ENCODE measurements at regions not wholly inside any gene's neighbourhood (a gene's known extent, or its start where the extent isn't known, plus 50 kb on each side); places are given as distances from the start of the nearest gene placed in this dataset.

DNA sequence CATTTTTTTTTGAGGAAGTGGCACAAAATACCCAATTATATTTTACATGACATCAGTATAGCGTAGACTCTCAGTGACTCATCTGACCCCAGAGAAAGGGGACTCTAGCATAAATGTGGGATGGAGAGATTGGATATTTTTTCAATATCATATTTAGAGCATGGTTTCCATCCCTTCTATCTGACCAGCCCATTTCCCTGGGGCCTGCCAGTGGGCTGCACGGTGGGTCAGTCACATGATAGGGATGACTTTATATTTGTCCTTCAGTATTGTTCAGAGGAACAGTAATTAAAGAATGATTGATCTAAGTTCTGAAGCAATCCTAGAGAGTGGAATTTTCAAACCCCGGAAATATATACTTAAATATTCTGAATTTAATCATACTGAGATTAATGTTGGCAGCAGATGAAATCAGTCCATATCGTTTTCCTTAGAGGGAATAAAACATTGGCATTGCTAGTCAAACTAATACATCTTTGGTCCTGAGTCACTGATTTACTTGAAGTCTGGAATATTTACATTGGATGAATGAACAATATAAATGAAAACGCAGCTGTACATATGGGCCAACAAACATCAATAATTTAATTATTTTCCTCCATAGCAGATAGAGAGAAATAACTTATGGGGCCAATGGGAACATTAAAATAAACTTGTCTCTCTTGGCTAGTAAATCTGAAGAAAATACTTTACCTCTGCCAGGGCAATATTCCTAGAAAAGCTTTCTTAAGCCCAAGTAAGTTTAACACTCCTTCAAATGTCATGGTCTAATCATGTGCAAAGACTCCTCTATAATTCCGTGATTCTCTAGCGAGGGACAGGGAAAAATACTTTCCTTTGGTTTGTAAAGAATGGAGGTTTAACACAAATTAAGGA lies 563.6 kb upstream of the PKDCC start:
- DNase-seq (ENCODE audit: low spot score) = no peak

DNA sequence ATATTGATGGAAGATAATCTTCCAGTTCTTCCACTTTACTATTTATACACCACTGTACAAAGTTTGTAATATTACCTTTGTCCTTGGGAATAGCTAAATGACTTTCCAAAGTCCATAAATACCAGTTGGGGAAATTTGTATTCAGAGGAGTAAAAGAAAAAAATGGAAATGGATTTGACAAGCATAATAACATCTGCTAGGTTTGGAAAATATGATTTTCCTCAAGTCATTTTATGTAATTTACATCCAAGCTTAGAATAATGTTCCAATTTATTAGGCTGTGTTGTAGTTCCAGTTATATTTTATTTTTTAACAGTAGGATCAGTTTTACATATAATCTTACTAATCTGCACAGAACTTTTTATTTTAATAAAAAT lies 563.0 kb upstream of the PKDCC start:
- DNase-seq (ENCODE audit: low spot score) = no peak

- no peak for DNase-seq (ENCODE audit: low spot score)
These were observed 560.9 kb upstream of the PKDCC start for GRCh38 chr2:41486948-41487347.

- no peak for DNase-seq (ENCODE audit: low spot score)
These were observed 558.9 kb upstream of the PKDCC start for GRCh38 chr2:41488888-41489287.

DNA sequence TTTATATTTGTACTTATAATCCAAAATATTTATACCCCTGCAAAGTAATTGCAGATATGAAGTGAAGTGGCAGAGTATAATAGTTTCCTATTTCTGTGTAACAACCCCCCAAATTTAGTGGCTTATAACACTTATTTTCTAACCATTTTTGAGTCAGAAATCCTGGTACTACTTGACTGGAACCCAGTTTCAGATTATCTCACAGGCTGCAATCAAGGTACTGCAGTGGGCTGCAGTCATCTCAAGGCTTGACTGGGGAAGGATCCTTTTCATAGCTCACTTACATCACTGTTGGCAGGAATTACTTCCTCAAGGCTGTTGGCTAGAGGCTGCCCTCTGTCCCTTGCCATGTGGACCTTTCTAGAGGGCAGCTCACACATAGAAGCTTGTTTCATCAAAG lies 558.2 kb upstream of the PKDCC start:
- DNase-seq (ENCODE audit: low spot score) = no peak

DNA sequence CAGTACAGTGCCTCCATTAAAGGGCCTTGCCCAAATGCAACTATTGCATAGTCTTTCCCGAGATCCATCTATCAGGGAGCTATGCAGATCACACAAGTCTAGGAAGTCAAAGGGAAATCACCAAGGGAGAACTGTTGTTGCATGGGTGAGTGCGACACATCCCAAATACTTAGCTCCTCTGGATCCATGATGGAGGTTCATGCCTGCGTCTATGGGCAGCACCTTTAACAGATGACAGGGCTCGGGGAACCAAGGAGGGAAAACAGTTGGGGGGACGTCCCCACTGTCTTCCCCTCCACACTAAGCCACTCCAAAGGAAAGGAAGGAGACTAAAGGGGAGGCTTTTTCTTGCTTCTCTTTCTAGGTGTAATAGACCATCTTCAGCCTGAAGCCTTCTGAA lies 552.8 kb upstream of the PKDCC start:
- DNase-seq (ENCODE audit: low spot score) = no peak

DNA sequence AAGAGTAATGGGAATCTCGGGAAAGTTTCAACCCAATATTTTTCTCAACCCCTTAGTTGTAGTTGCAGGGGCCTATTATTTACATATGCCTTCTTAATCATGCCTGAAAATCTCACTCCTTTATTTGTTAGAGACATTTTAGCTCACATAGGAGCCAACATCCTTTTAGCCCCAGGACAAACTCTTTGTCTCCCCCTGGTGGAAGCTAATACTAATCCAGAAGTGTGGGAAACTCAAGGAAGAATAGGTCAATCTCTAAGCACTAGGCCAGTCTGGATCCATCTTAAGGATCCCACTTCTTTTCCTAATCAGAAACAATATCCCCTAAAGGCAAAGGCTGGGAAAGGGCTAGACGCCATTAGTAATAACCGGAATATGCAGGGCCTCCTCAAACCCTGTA lies 550.9 kb upstream of the PKDCC start:
- no peak for DNase-seq (ENCODE audit: low spot score)

DNA sequence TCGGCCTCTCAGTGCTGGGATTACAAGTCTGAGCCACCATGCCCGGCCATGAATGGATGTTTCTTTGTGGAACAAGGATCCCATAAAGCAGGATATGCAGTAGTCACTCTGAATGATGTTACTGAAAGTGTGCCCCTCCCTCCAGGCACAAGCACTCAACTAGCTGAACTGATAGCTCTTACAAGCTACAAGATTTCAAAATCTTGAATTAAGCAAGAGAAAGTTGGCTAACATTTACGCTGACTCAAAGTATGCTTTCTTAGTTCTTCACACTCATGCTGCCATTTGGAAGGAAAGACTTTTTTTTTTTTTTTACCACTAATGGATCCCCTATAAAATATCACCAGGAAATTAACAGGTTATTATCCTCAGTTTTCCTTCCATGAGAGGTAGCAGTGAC lies 549.0 kb upstream of the PKDCC start:
- DNase-seq (ENCODE audit: low spot score) = no peak

DNA sequence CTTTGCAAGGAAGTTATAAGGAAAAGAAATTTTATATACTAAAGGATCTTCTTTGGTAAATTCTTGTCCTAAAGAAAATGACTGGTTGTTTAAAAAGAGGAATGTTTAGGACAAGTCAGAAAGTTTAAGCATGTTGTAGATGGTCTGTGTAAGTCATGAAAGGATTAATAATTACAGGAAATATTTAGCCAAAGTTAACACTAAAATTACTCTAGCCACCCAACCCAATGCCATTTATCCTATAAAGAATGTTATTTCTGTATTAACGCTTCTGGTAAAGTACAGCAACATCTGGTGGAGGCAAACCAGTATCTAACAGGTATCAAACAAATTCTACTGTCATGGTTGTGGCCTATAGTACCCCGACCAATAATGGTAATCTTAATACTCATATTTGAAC lies 546.9 kb upstream of the PKDCC start:
- DNase-seq (ENCODE audit: low spot score) = no peak

DNA sequence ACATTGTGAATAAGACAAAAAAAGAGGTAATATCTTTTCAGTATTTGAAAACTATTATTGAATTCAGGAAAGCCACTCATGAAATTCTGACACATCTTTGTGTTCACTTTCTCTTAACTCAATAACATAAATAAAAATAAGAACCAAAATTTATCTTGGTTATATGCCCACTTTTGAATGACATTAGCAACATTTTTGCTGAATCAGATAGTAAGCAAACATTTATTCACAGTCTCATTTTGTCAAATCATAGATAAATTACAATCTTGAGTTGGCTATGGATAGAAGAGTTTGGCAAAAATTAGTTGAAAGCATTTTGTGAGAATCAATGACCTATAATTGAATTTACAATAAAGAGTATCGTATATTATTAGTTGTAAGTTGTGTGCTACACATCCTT lies 545.1 kb upstream of the PKDCC start:
- DNase-seq (ENCODE audit: low spot score) = no peak

- DNase-seq (ENCODE audit: low spot score) = no peak
These were observed 543.3 kb upstream of the PKDCC start for GRCh38 chr2:41504532-41504931.

DNA sequence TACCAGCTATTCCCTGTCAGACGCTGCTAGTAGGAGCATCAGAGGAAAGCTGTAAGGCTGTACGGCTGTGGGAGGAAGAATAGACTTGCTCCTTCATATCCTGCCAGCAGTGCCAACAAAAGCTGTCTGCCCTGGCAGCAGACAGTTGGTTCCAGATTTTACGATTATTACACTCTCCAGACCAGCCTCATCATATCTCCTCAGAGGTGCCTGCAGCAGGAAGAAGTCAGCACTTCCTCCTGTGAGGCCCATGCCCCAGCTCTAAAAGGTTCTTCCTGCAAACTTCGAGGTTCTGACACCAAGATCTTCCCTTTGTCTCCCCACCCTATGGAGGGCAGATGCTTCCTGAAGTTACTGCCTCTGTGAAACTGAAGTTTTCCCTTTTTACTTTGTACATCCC lies 537.7 kb upstream of the PKDCC start:
- DNase-seq (ENCODE audit: low spot score) = no peak

- DNase-seq (ENCODE audit: low spot score) = no peak
These were observed 526.6 kb upstream of the PKDCC start for GRCh38 chr2:41521211-41521610.

DNA sequence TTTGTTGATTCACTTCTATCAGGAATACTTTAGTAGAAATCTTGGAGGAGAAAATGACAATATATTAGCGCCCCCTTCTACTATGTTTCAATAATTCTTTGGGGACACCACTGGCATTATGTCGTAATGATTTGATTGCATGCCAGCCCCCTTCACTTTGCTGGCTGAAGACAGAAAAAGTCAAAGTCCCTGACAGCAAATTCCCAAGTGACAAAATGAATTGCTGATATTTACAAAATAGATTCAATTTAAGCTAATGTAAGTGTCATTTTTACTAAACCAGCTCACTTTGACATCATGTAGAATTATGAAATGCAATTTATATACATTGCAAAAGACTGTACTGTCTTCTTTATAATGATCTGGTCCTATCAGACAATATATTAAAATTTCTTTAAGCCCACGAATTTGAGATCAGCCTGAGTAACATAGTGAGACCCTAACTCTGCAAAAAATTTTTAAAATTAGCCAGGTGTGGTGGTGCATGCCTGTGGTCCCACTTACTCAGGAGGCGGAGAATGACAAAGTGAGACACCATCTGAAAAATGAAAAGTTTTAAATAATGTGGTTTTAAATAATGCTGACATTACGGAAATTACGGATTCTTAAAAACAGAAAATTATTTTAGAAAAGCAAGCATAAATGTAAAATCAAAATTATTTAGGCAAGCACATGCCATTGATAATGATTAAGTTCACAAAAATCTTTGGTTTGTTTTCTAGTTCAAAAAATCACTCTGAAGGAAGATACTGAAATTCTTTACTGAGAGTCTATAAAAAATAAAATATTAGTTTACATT lies 520.1 kb upstream of the PKDCC start:
- DNase-seq (ENCODE audit: low spot score) = no peak

GRCh38 chr2:41535575-41535974 lies 512.2 kb upstream of the PKDCC start:
- DNase-seq (ENCODE audit: low spot score) = no peak

DNA sequence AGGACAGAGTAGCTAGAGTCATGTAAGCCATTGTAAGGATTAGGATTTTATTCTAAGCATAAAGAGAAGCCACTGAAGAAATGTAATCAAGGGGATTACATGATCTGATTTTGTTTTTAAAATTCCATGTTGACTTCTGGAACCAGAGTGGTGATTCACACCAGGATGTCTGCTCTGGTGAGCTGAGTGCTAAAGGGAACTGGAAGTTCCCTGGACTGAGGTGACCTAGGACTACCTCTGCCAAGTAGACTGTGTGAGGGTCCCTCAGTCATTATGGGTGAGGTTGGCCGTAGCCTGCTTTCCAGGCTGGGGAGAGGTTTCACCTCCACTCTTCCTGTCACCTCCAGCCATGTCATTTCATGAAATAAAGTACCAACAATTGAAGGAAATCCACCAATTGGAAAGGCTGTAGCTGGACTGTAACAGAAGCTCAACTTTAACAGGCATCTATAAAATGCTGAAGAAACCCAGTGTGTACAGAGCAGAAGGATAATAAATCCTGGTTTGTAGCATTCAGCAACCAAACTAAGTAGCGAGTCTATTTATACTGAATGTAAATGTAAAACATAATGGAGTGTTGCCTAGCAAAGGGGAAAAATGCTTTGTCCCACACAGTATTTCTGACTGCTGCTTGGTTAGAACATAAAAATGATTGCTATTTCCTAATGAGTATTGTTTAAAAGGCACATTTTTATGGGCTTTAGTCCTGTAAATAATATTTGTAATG lies 507.4 kb upstream of the PKDCC start:
- DNase-seq (ENCODE audit: low spot score) = peak; percentile 39

GRCh38 chr2:41543726-41544125 lies 504.1 kb upstream of the PKDCC start:
- no peak for DNase-seq (ENCODE audit: low spot score)

DNA sequence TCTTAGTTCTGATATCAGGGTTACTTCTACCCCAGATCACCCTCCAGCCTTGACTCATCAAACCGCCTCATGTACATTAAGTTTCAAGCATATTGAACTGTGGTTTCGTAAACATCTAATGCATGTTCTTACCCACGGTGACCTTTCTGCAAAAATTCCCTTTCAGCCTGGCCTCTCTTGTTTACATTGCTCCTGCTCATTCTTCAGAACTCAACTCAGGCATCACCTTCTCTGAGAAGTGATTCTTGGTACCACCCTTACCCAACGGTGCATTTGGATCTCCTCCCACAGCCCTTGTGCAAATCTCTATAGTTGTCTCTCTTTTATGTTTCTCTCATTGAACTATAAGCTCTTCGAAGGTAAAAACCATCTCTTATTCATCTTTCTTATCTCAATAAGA lies 503.1 kb upstream of the PKDCC start:
- no peak for DNase-seq (ENCODE audit: low spot score)

DNA sequence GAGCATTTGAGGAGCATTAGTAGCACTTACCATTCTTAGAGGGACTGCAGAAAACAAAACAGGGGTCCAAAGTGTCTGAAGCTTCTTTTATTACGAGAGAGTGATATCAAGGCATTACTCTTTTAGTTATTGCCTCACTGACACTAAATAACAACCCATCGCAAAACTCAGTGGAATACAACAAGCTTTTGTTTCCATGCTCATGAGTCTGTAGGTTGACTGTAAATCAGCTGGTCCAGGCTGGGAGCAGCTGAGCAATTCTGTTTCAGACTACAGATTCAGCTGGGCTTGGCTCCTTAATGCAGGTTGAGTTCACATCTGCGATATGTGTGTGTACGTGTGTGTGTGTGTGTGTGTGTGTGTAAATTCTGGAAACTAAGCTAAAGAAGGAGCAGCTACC lies 501.8 kb upstream of the PKDCC start:
- no peak for DNase-seq (ENCODE audit: low spot score)

- DNase-seq (ENCODE audit: low spot score) = no peak
These were observed 479.2 kb upstream of the PKDCC start for GRCh38 chr2:41568648-41569047.

- no peak for DNase-seq (ENCODE audit: low spot score)
These were observed 475.7 kb upstream of the PKDCC start for GRCh38 chr2:41572154-41572553.

DNA sequence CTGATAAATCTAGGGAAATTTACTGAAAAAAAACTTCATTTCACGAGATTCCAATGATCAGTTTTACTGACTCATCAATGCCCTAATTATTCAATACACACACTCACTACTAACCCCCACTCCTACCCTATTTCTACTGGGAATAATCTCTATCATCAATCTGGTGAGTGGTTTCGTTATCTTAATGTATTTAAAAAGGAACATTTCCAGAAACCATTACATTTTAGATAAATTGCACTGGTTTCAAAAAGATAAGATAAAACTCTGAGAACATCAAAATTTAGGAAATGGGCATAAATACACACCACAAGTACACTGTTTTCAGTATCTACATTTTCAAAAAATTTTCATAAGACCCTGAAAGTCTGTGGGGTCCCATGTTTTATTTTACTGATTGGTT lies 471.4 kb upstream of the PKDCC start:
- no peak for DNase-seq (ENCODE audit: low spot score)

DNA sequence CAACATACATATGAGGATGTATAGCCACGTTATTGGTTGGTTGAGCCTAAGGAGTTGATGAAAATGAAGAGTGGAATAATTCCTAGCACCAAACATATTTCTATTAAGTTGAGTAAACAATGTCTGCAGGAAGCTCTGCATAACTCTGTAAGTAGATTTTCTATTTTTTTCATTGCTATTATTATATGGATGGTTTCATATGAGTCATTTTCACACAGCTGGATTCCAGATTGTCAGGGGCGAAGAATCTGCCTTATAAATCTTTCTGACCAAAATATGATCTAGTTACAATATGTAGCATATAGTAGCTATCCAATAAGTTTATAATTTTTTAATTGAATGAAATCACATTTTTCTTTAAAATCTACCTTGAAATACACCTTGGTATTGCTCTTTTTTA lies 468.0 kb upstream of the PKDCC start:
- DNase-seq (ENCODE audit: low spot score) = no peak

All from kidney tubule cell (primary cell).